ENCODE measurements at regions not wholly inside any gene's neighbourhood (a gene's known extent, or its start where the extent isn't known, plus 50 kb on each side); places are given as distances from the start of the nearest gene placed in this dataset.

- TF ChIP-seq, protein P1, sequence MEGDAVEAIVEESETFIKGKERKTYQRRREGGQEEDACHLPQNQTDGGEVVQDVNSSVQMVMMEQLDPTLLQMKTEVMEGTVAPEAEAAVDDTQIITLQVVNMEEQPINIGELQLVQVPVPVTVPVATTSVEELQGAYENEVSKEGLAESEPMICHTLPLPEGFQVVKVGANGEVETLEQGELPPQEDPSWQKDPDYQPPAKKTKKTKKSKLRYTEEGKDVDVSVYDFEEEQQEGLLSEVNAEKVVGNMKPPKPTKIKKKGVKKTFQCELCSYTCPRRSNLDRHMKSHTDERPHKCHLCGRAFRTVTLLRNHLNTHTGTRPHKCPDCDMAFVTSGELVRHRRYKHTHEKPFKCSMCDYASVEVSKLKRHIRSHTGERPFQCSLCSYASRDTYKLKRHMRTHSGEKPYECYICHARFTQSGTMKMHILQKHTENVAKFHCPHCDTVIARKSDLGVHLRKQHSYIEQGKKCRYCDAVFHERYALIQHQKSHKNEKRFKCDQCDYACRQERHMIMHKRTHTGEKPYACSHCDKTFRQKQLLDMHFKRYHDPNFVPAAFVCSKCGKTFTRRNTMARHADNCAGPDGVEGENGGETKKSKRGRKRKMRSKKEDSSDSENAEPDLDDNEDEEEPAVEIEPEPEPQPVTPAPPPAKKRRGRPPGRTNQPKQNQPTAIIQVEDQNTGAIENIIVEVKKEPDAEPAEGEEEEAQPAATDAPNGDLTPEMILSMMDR (IDR thresholded peaks at IDR 0.05; ENCODE audit: borderline replicate concordance, insufficient read depth, low read depth, low read length) = no peak
Observed at GRCh38 chr5:158289967-158290366, 431.0 kb upstream of the CLINT1 start.

DNA sequence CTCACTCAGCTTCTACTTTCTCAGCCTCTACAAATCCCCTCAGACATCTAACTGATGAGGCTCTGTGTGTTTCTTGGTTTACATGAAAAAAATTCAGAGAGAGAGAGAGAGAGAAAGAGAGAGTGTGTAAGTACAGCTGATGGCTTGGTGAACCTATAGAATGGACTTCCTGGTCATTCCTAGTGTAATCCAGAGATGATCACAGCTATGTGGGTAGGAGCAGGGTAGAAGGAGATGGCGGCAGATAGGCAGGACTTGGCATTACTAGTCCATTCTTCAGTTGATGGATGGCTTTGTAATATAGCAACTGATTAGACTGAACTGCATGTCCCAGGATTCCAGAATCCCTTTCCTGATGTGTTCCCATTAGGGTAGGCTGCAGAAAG is 429.3 kb upstream of the CLINT1 start:
- H3K4me3 ChIP-seq (ENCODE audit: low read depth, low read length) = no peak overlapping the region
- TF ChIP-seq, protein P1 (IDR thresholded peaks at IDR 0.05; ENCODE audit: borderline replicate concordance, insufficient read depth, low read depth, low read length) = no peak

More at GRCh38 chr5:158289967-158290366, 431.0 kb upstream of the CLINT1 start:
- no peak overlapping the region for H3K4me3 ChIP-seq (ENCODE audit: low read depth, low read length)

GRCh38 chr5:158287643-158288271 is 428.8 kb upstream of the CLINT1 start:
- H3K4me3 ChIP-seq (ENCODE audit: low read depth, low read length) = no peak overlapping the region
- TF ChIP-seq, protein P1 (IDR thresholded peaks at IDR 0.05; ENCODE audit: borderline replicate concordance, insufficient read depth, low read depth, low read length) = no peak

DNA sequence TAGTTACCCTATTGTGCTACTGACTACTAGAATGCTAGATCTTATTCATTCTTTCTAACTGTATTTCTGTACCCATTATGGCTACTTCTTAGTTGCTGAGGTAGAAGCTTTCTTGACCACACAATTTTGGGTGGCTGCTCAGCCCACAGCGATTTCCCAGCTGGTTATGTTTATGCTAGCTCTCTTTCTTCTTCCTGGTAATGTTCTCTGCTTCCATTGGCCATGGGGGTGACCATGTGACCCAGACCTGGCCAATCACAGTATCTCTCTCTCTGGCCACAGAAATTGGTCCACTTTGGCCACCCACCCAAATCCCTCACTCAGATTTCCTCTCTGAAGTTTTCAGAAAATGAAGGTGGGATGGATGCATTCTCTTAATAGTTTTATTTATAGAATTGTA is 427.9 kb upstream of the CLINT1 start:
- no peak overlapping the region for H3K4me3 ChIP-seq (ENCODE audit: low read depth, low read length)
- TF ChIP-seq, protein P1 (IDR thresholded peaks at IDR 0.05; ENCODE audit: borderline replicate concordance, insufficient read depth, low read depth, low read length) = no peak

- TF ChIP-seq, protein P1 (IDR thresholded peaks at IDR 0.05; ENCODE audit: borderline replicate concordance, insufficient read depth, low read depth, low read length) = no peak
- no peak overlapping the region for H3K4me3 ChIP-seq (ENCODE audit: low read depth, low read length)
Observed at GRCh38 chr5:158285698-158286097, 426.8 kb upstream of the CLINT1 start.

- no peak overlapping the region for H3K4me3 ChIP-seq (ENCODE audit: low read depth, low read length)
- TF ChIP-seq, protein P1 (IDR thresholded peaks at IDR 0.05; ENCODE audit: borderline replicate concordance, insufficient read depth, low read depth, low read length) = no peak
Observed at GRCh38 chr5:158284242-158284641, 425.3 kb upstream of the CLINT1 start.

DNA sequence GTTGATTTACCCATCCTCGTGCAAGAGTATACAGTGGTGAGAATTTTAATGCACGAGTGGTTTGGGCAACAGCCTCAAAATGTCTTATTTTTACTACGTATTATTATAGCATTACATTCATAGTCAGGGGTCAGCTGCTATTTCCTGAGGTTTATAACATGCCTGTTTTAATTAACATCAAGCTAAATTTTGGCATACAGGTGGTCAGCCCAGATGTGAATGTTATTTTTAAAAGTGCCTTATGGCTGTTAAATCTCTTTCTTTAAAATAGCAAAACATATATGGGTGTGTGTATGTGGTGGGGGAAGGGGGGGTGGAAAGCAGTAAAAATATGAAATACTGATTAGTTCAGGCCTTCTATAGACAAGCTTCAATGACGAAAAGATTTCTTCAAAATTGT is 424.5 kb upstream of the CLINT1 start:
- TF ChIP-seq, protein P1 (IDR thresholded peaks at IDR 0.05; ENCODE audit: borderline replicate concordance, insufficient read depth, low read depth, low read length) = no peak

More for the DNA sequence above, 424.5 kb upstream of the CLINT1 start:
- H3K4me3 ChIP-seq (ENCODE audit: low read depth, low read length) = no peak overlapping the region
